Mesendoderm (in vitro differentiated cells): ENCODE measurements at regions not wholly inside any gene's neighbourhood (a gene's known extent, or its start where the extent isn't known, plus 50 kb on each side); places are given as distances from the start of the nearest gene placed in this dataset.

Experiments used
- DNase-seq: peaks from one replicate; pipeline ENCODE4 v3.0.0; 2013
- H2AK5ac ChIP-seq: 2 replicates; pipeline ENCODE4 v1.6.1; 2013; ENCODE audit warnings: low read length, inconsistent platforms
- H2BK120ac ChIP-seq: 2 replicates; pipeline ENCODE4 v1.6.1; 2013; ENCODE audit warnings: low read depth, mild to moderate bottlenecking, low read length, moderate library complexity, mixed read lengths
- H2BK15ac ChIP-seq: replicated peaks from 2 replicates; pipeline ENCODE4 v1.6.1; 2013; ENCODE audit warnings: low read depth, mild to moderate bottlenecking, moderate library complexity
- H2BK5ac ChIP-seq: 2 replicates; pipeline ENCODE4 v1.6.1; 2013; ENCODE audit warnings: low read length, inconsistent platforms
- H3K18ac ChIP-seq: 2 replicates; pipeline ENCODE4 v1.6.1; 2013; ENCODE audit warnings: mild to moderate bottlenecking, low read length, mixed read lengths
- H3K23ac ChIP-seq: one replicate; pipeline ENCODE4 v1.6.1; 2013; ENCODE audit warnings: low read length
- H3K27ac ChIP-seq: 2 replicates; pipeline ENCODE4 v1.5.1; 2013; ENCODE audit warnings: low read depth, mild to moderate bottlenecking, inconsistent platforms, low read length, moderate library complexity
- H3K27me3 ChIP-seq: 2 replicates; pipeline ENCODE4 v1.6.1; 2013; ENCODE audit warnings: low read length, control low read depth, mild to moderate bottlenecking, inconsistent platforms; ENCODE audit not compliant: insufficient read depth, poor library complexity
- H3K36me3 ChIP-seq: 2 replicates; pipeline ENCODE4 v1.6.1; 2013; ENCODE audit warnings: low read length, inconsistent platforms; ENCODE audit not compliant: control insufficient read depth, insufficient read depth
- H3K4ac ChIP-seq: one replicate; pipeline ENCODE4 v1.6.1; 2013; ENCODE audit warnings: low read depth, mild to moderate bottlenecking, low read length, moderate library complexity
- H3K4me1 ChIP-seq: 2 replicates; pipeline ENCODE4 v1.6.1; 2013; ENCODE audit warnings: low read depth, low read length, inconsistent platforms; ENCODE audit not compliant: control insufficient read depth
- H3K4me2 ChIP-seq: 2 replicates; pipeline ENCODE4 v1.6.1; 2013; ENCODE audit warnings: low read length
- H3K4me3 ChIP-seq: 2 replicates; pipeline ENCODE4 v1.5.1; 2013; ENCODE audit warnings: mild to moderate bottlenecking, low read length
- H3K56ac ChIP-seq: one replicate; pipeline ENCODE4 v1.6.1; 2013; ENCODE audit warnings: low read length
- H3K79me1 ChIP-seq: 2 replicates; pipeline ENCODE4 v1.6.1; 2013; ENCODE audit warnings: low read length, inconsistent platforms
- H3K79me2 ChIP-seq: 2 replicates; pipeline ENCODE4 v1.6.1; 2013; ENCODE audit warnings: mild to moderate bottlenecking, low read length; ENCODE audit not compliant: control insufficient read depth, insufficient read depth
- H3K9ac ChIP-seq: 2 replicates; pipeline ENCODE4 v1.6.1; 2013; ENCODE audit warnings: low read length, inconsistent platforms
- H4K5ac ChIP-seq: one replicate; pipeline ENCODE4 v1.6.1; 2013; ENCODE audit warnings: low read length
- H4K8ac ChIP-seq: one replicate; pipeline ENCODE4 v1.6.1; 2013; ENCODE audit warnings: low read depth, mild to moderate bottlenecking, control low read depth, low read length, moderate library complexity
- WGBS: extraction: QIAGEN DNeasy Blood & Tissue Kit; methylation state at CpG from one replicate; pipeline ENCODE4 v1.1.7; 2013; ENCODE audit warnings: low lambda C conversion rate, missing lambda C conversion rate; ENCODE audit not compliant: insufficient coverage; ENCODE audit errors: extremely low coverage; 5-methylcytosine and 5-hydroxymethylcytosine counted together

DNA sequence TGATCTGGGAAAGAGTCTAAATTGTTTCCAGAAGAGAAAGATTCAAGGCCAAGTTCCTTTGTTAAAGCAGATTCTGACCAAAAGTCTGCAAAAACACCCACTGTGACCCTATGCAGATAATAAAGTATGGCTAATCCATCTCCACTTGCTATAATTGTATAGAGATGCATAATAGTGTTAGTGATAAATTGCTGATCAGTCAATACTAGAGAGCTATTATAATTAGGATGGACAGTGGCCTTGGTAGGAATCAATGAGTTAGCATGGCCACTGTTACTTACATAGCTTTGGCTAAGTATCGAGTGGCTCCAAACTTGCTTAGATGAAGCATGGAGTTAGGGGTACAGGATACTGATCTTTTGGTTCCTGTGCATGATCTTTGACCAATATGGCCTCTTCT, 683.4 kb upstream of the MEF2C start:
- H3K27ac ChIP-seq = no peak overlapping the region

DNA sequence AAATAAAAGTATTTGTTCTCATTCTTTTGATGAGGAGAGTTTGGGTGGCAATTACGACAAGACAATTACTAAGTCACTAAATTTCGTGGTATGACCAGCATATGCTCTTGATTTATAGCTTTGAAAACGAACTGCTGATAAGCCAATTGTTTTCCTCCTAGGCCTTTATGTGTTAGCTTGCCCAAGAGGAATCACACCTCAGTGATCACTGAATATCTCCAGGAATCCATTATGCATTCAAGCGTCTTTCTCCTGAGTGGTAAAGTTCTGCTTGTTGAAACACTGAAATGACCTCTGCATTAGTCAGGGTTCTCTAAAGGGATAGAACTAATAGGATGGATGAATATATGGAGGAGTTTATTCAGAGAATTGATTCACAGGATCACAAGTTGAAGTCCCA, 677.7 kb upstream of the MEF2C start:
- no CpG with 5 or more reads among the region's 4 CpGs for WGBS
- H3K4ac ChIP-seq = no peak overlapping the region
- H3K4me2 ChIP-seq = no peak overlapping the region
- no peak overlapping the region for H3K23ac ChIP-seq
- H4K8ac ChIP-seq = no peak overlapping the region
- no peak overlapping the region for H3K4me3 ChIP-seq
- DNase-seq = peak; percentile 22
- H3K79me1 ChIP-seq = no peaks in the 10 kb centered on the region
- H3K18ac ChIP-seq = no peak overlapping the region
- no peak overlapping the region for H2BK5ac ChIP-seq
- no peak overlapping the region for H3K9ac ChIP-seq
- no peak overlapping the region for H3K27ac ChIP-seq
- no peaks in the 10 kb centered on the region for H3K27me3 ChIP-seq
- no peaks in the 10 kb centered on the region for H3K4me1 ChIP-seq
- no peak overlapping the region for H2AK5ac ChIP-seq
- H2BK15ac ChIP-seq = no peak overlapping the region
- no peaks in the 10 kb centered on the region for H3K79me2 ChIP-seq
- no peaks in the 10 kb centered on the region for H3K36me3 ChIP-seq
- H4K5ac ChIP-seq = no peak overlapping the region
- no peak overlapping the region for H2BK120ac ChIP-seq
- no peak overlapping the region for H3K56ac ChIP-seq

More for the DNA sequence above, 683.4 kb upstream of the MEF2C start:
- Histone ChIP-seq H2AK5ac (no peak overlapping the region), H3K4ac (no peak overlapping the region), H2BK15ac (no peak overlapping the region), H3K4me3 (no peak overlapping the region), H2BK120ac (no peak overlapping the region), H4K5ac (no peak overlapping the region), H3K23ac (no peak overlapping the region), H3K79me1 (no peaks in the 10 kb centered on the region), H3K9ac (no peak overlapping the region), H3K56ac (no peak overlapping the region), H3K36me3 (no peaks in the 10 kb centered on the region), H3K18ac (no peak overlapping the region), H2BK5ac (no peak overlapping the region), H3K27me3 (no peaks in the 10 kb centered on the region), H3K4me1 (no peaks in the 10 kb centered on the region), H3K4me2 (no peak overlapping the region), H4K8ac (no peak overlapping the region), H3K79me2 (no peaks in the 10 kb centered on the region)
- DNase-seq = no peak
- WGBS = no CpG with 5 or more reads among the region's 1 CpG

GRCh38 chr5:89556215-89556913, 673.4 kb upstream of the MEF2C start:
- Histone ChIP-seq H4K8ac (no peak overlapping the region), H3K23ac (no peak overlapping the region), H2BK15ac (no peak overlapping the region), H3K27ac (no peak overlapping the region), H3K4me2 (no peak overlapping the region), H3K4me1 (no peaks in the 10 kb centered on the region), H3K9ac (no peak overlapping the region), H2BK5ac (no peak overlapping the region), H3K79me1 (no peaks in the 10 kb centered on the region), H3K4ac (no peak overlapping the region), H3K4me3 (no peak overlapping the region), H3K79me2 (no peaks in the 10 kb centered on the region), H4K5ac (no peak overlapping the region), H2AK5ac (no peak overlapping the region), H3K56ac (no peak overlapping the region), H3K27me3 (no peaks in the 10 kb centered on the region), H2BK120ac (no peak overlapping the region), H3K18ac (no peak overlapping the region), H3K36me3 (no peaks in the 10 kb centered on the region)
- WGBS = 100% methylated on average over 1 of the region's 5 CpGs
- no peak for DNase-seq

DNA sequence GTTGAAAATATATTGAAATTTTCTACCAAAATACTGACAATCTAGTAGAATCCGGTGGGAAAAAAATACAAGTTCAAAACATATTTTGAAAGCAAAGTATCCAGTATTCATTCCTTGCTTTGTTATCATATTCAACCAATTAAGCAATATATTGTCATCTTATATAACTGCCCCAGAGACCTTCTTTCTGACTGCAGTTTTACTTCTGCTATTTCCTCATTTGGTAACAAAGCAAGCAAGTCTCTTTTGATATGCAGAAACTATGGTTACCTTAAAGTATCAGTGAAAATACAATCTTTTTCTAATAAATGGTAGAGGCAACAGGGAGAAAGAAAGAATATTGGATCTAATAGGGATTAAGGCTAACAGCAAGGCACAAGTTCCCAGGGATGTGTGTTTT, 663.7 kb upstream of the MEF2C start:
- Histone ChIP-seq H3K27ac (no peak overlapping the region), H3K4me3 (no peak overlapping the region), H4K5ac (no peak overlapping the region), H2BK5ac (no peak overlapping the region), H3K4me1 (no peaks in the 10 kb centered on the region), H3K23ac (no peak overlapping the region), H2AK5ac (no peak overlapping the region), H3K4ac (no peak overlapping the region), H3K79me1 (no peaks in the 10 kb centered on the region), H4K8ac (no peak overlapping the region), H2BK120ac (no peak overlapping the region), H3K9ac (no peak overlapping the region), H3K18ac (no peak overlapping the region), H3K79me2 (no peaks in the 10 kb centered on the region), H3K56ac (no peak overlapping the region), H3K27me3 (no peaks in the 10 kb centered on the region), H3K4me2 (no peak overlapping the region), H3K36me3 (no peaks in the 10 kb centered on the region), H2BK15ac (no peak overlapping the region)
- no CpG with 5 or more reads among the region's 1 CpG for WGBS
- DNase-seq = no peak

- H4K5ac ChIP-seq = no peak overlapping the region
- H3K4me1 ChIP-seq = no peaks in the 10 kb centered on the region
- no peaks in the 10 kb centered on the region for H3K79me2 ChIP-seq
- H3K4me3 ChIP-seq = no peak overlapping the region
- H2BK15ac ChIP-seq = no peak overlapping the region
- H3K56ac ChIP-seq = no peak overlapping the region
- H3K23ac ChIP-seq = no peak overlapping the region
- no peak overlapping the region for H3K9ac ChIP-seq
- no CpG with 5 or more reads among the region's 5 CpGs for WGBS
- no peak overlapping the region for H3K27ac ChIP-seq
- H4K8ac ChIP-seq = no peak overlapping the region
- H3K4me2 ChIP-seq = no peak overlapping the region
- H2BK5ac ChIP-seq = no peak overlapping the region
- H3K36me3 ChIP-seq = no peaks in the 10 kb centered on the region
- no peak overlapping the region for H2BK120ac ChIP-seq
- DNase-seq = no peak
- no peaks in the 10 kb centered on the region for H3K79me1 ChIP-seq
- no peak overlapping the region for H3K4ac ChIP-seq
- no peak overlapping the region for H2AK5ac ChIP-seq
- H3K27me3 ChIP-seq = no peaks in the 10 kb centered on the region
- H3K18ac ChIP-seq = no peak overlapping the region
Measured at GRCh38 chr5:89545626-89546025, 662.6 kb upstream of the MEF2C start.

- Histone ChIP-seq H4K8ac (no peak overlapping the region), H3K9ac (no peak overlapping the region), H2BK5ac (no peak overlapping the region), H3K79me2 (no peaks in the 10 kb centered on the region), H3K4me1 (no peaks in the 10 kb centered on the region), H2BK15ac (no peak overlapping the region), H3K18ac (no peak overlapping the region), H4K5ac (no peak overlapping the region), H3K56ac (no peak overlapping the region), H3K4ac (no peak overlapping the region), H2AK5ac (no peak overlapping the region), H2BK120ac (no peak overlapping the region), H3K27ac (no peak overlapping the region), H3K27me3 (no peaks in the 10 kb centered on the region), H3K4me2 (no peak overlapping the region), H3K4me3 (no peak overlapping the region), H3K79me1 (no peaks in the 10 kb centered on the region), H3K23ac (no peak overlapping the region), H3K36me3 (no peaks in the 10 kb centered on the region)
- no CpG with 5 or more reads among the region's 2 CpGs for WGBS
- no peak for DNase-seq
Measured at GRCh38 chr5:89545076-89545475, 662.1 kb upstream of the MEF2C start.
